ENCODE measurements at regions not wholly inside any gene's neighbourhood (a gene's known extent, or its start where the extent isn't known, plus 50 kb on each side); places are given as distances from the start of the nearest gene placed in this dataset.

- TF ChIP-seq CTCF (conservative IDR thresholded peaks at IDR 0.05) (no peak), EZH2 (IDR thresholded peaks at IDR 0.05; ENCODE audit: low read depth) (no peak)
Observed at GRCh38 chr7:120156476-120156875, 116.5 kb upstream of the KCND2 start.
